ENCODE measurements at regions not wholly inside any gene's neighbourhood (a gene's known extent, or its start where the extent isn't known, plus 50 kb on each side); places are given as distances from the start of the nearest gene placed in this dataset.
"Not testable (repeated sequence)": the region's sequence is repeated elsewhere in the genome, so short reads cannot be mapped to it uniquely, and the experiment has no call there.

- TF ChIP-seq CTCF, POLR2A (IDR thresholded peaks at IDR 0.05): not testable (repeated sequence)
These were observed 357.6 kb downstream of the ADGRD1 start for GRCh38 chr12:131311279-131311722.

All from esophagus squamous epithelium (tissue), 4 donors.